ENCODE measurements at regions not wholly inside any gene's neighbourhood (a gene's known extent, or its start where the extent isn't known, plus 50 kb on each side); places are given as distances from the start of the nearest gene placed in this dataset.

GRCh38 chr9:78123808-78124207 is 92.2 kb upstream of the GNAQ start:
- TF ChIP-seq, protein P1, sequence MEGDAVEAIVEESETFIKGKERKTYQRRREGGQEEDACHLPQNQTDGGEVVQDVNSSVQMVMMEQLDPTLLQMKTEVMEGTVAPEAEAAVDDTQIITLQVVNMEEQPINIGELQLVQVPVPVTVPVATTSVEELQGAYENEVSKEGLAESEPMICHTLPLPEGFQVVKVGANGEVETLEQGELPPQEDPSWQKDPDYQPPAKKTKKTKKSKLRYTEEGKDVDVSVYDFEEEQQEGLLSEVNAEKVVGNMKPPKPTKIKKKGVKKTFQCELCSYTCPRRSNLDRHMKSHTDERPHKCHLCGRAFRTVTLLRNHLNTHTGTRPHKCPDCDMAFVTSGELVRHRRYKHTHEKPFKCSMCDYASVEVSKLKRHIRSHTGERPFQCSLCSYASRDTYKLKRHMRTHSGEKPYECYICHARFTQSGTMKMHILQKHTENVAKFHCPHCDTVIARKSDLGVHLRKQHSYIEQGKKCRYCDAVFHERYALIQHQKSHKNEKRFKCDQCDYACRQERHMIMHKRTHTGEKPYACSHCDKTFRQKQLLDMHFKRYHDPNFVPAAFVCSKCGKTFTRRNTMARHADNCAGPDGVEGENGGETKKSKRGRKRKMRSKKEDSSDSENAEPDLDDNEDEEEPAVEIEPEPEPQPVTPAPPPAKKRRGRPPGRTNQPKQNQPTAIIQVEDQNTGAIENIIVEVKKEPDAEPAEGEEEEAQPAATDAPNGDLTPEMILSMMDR (conservative IDR thresholded peaks at IDR 0.05; ENCODE audit: control insufficient read depth, insufficient read depth, low read depth, low read length), result no peak
- DNase-seq (ENCODE audit: low read depth), result no peak
- H3K4me3 ChIP-seq (ENCODE audit: control insufficient read depth, low read depth, low read length), result no peak overlapping the region

DNA sequence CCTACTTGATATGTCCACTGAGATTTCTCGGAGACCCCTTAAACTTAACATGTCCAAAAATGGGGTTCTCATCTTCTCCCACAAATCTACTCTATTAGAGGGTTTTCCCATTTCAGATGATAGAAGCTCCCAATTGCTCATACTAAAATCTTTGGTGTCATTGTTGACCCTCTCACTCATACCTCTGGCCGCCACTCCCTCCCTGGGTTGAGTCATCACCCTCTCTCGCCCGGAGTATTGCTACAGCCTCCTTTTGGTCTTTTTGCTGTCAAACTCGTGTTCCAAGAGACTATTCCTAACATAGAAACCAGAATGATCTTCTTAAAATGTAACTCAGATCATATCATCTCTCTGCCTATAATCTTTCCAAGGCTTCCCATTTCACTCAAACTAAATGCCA is 91.0 kb upstream of the GNAQ start:
- H3K4me3 ChIP-seq (ENCODE audit: control insufficient read depth, low read depth, low read length), result no peak overlapping the region
- TF ChIP-seq, protein P1 (conservative IDR thresholded peaks at IDR 0.05; ENCODE audit: control insufficient read depth, insufficient read depth, low read depth, low read length), result no peak
- peak; percentile 40 for DNase-seq (ENCODE audit: low read depth)

DNA sequence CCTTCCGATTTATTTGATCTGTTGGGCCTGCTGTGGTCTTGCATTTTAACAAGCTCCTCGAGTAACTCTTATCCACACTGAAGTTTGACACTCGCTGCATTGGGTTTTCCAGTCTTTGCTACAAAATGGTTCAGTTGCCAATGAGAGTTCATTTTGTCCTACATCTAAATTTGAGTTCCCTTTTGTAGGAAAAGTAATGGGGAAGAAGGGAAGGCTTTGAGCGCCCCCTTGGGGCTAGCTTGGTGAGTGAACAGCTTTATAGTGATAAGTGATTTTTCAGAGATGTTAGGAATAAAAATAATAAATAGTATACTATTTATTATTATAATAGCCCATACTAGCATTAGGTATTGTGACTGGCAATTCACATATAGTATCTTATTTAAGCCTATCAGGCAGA is 89.9 kb upstream of the GNAQ start:
- TF ChIP-seq, protein P1 (conservative IDR thresholded peaks at IDR 0.05; ENCODE audit: control insufficient read depth, insufficient read depth, low read depth, low read length), result peak; percentile 78
- no peak overlapping the region for H3K4me3 ChIP-seq (ENCODE audit: control insufficient read depth, low read depth, low read length)
- peak; percentile 66 for DNase-seq (ENCODE audit: low read depth)

DNA sequence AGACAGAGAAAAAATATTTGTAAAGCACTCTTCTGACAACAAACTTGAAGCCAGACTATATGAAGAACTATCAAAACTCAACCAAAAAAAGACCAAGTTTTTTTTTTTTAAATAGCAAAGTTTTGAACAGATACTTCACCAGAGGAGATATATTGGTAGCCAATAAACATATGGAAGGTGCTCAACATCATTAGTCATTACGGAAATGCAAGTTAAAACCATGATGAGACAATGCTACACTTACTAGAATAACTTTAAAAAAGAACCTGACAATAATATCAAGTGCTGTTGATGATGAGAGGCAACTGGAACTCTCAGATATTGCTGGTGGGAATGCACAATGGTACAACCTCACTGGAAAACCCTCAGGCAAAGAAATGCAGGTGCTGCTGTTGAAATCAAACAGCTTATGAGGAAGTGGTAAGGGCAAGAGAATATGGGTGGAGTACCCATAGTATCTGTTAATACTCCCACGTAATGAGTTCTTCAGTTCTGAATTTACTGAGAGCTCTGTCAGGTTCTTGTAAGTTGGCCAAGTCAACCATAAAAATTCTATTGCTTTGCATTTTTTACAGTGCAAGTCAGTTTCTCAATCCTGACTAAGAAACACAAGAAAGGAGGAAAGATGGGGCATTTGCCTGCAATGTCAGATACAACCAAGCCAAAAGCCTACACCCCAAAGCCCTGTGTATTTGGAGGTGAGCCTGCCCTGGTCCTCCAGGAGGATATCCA is 87.3 kb upstream of the GNAQ start:
- peak; percentile 56 for DNase-seq (ENCODE audit: low read depth)
- H3K4me3 ChIP-seq (ENCODE audit: control insufficient read depth, low read depth, low read length), result no peak overlapping the region
- TF ChIP-seq, protein P1 (conservative IDR thresholded peaks at IDR 0.05; ENCODE audit: control insufficient read depth, insufficient read depth, low read depth, low read length), result no peak

- H3K4me3 ChIP-seq (ENCODE audit: control insufficient read depth, low read depth, low read length), result no peak overlapping the region
- peak; percentile 9 for DNase-seq (ENCODE audit: low read depth)
- TF ChIP-seq, protein P1 (conservative IDR thresholded peaks at IDR 0.05; ENCODE audit: control insufficient read depth, insufficient read depth, low read depth, low read length), result peak; percentile 44
Measured at GRCh38 chr9:78115073-78115472, 83.5 kb upstream of the GNAQ start.

DNA sequence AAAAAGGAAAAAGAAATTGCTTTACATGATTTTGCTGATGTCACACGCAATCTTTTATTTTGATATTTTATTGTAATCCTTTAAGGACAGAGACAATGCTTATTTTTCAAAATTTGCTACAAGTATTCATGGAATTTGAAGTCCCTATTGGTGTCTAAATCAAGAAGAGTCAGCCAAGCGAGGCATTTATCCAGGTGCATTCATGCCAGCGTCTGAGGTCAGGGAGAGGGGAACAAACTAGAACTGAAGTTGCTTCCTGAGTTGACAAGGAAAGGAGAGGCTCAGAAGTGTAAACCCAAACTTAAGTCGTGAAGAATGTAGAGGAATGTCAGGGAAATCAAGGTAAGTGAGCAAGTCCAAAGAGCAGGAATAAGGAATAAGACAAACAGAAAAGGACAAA is 83.0 kb upstream of the GNAQ start:
- TF ChIP-seq, protein P1 (conservative IDR thresholded peaks at IDR 0.05; ENCODE audit: control insufficient read depth, insufficient read depth, low read depth, low read length), result no peak
- H3K4me3 ChIP-seq (ENCODE audit: control insufficient read depth, low read depth, low read length), result no peak overlapping the region
- no peak for DNase-seq (ENCODE audit: low read depth)
